Spleen (tissue), 7 donors: ENCODE measurements at regions not wholly inside any gene's neighbourhood (a gene's known extent, or its start where the extent isn't known, plus 50 kb on each side); places are given as distances from the start of the nearest gene placed in this dataset.

Experiments used
- POLR2A ChIP-seq, 3 donors: fragments of 450-650 bp; IDR thresholded peaks; one replicate each; pipeline ENCODE4 v1.5.1; 2017; ENCODE audit warnings: antibody characterized with exemption in 3 of 3, mild to moderate bottlenecking in 1 of 3
- POLR2AphosphoS5 ChIP-seq, 3 donors: sonication (generic); formaldehyde crosslinking; IDR thresholded peaks; one replicate each; pipeline ENCODE4 v1.5.1; 2017; ENCODE audit warnings: antibody characterized with exemption in 3 of 3
- TF ChIP-seq, protein P1 (sequence below), 11 experiments: fragments of 200-600 bp in 7 of 11; fragments of 450-650 bp in 4 of 11; sonication (generic) in 4 of 11; IDR thresholded peaks in 8 of 11; conservative IDR thresholded peaks in 3 of 11; 1 replicate in 7 of 11; 2 replicates in 4 of 11; pipeline versions ENCODE4 v1.4.0 to v1.8.0; 2016 to 2021; ENCODE audit warnings: antibody characterized with exemption in 11 of 11, inconsistent platforms in 4 of 11, mild to moderate bottlenecking in 1 of 11
- donor health status: DM: no; HTN: no; CAD: no; lungs with moderate emphysema.
- donor health status: DM: no; HTN: no; CAD: no.
- donor health status: DM: no; HTN: no; CAD: no.

DNA sequence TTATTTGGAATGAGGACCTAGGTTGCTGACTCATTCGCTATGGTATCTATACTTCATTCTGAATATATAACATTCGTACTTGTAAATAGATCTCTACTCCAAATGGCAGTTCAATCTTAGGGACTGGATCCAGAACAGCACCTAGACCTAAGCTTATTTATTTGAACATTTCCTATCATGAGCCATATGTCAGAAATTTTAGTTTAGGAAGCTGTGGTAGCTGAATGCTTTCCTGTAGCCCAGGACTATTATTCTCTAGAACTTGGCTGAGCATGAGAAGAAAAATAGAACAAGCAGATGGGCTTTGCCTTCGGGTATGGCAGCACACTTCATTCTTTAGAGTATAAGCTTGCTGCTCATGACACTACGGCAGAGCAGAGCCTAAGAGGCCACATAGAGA lies 1114.4 kb upstream of the B3GALT2 start:
- TF ChIP-seq, protein P1, sequence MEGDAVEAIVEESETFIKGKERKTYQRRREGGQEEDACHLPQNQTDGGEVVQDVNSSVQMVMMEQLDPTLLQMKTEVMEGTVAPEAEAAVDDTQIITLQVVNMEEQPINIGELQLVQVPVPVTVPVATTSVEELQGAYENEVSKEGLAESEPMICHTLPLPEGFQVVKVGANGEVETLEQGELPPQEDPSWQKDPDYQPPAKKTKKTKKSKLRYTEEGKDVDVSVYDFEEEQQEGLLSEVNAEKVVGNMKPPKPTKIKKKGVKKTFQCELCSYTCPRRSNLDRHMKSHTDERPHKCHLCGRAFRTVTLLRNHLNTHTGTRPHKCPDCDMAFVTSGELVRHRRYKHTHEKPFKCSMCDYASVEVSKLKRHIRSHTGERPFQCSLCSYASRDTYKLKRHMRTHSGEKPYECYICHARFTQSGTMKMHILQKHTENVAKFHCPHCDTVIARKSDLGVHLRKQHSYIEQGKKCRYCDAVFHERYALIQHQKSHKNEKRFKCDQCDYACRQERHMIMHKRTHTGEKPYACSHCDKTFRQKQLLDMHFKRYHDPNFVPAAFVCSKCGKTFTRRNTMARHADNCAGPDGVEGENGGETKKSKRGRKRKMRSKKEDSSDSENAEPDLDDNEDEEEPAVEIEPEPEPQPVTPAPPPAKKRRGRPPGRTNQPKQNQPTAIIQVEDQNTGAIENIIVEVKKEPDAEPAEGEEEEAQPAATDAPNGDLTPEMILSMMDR (IDR thresholded peaks at IDR 0.05 in 8 of 11, conservative IDR thresholded peaks at IDR 0.05 in 3 of 11), result no peak
- no peak for TF ChIP-seq POLR2AphosphoS5 (IDR thresholded peaks at IDR 0.05)
- TF ChIP-seq POLR2A (IDR thresholded peaks at IDR 0.05), result no peak
